ENCODE measurements at regions not wholly inside any gene's neighbourhood (a gene's known extent, or its start where the extent isn't known, plus 50 kb on each side); places are given as distances from the start of the nearest gene placed in this dataset.

GRCh38 chr14:58947814-58948445, 240.5 kb upstream of the DAAM1 start:
- 65 to 68% methylated on average over 4 of the region's 4 CpGs for WGBS, 2 donors
- ATAC-seq, result no peak
- DNase-seq, result no peak
- Histone ChIP-seq H3K4me1 (peaks cover 7% of the 10 kb centered on the region), H3K27me3 (no peaks in the 10 kb centered on the region), H3K36me3 (replicated peaks in 1 of 2; ENCODE audit: insufficient read depth in 1 of 2, low read depth in 2 of 2) (no peaks in the 10 kb centered on the region), H3K9me3 (no peaks in the 10 kb centered on the region), H3K27ac (no peak overlapping the region), H3K4me3 (no peak overlapping the region)
- no peak for TF ChIP-seq POLR2A (IDR thresholded peaks at IDR 0.05)
- no peak for TF ChIP-seq CTCF (IDR thresholded peaks at IDR 0.05)
- intact Hi-C loops (cut with DNase I), result no loop called here

DNA sequence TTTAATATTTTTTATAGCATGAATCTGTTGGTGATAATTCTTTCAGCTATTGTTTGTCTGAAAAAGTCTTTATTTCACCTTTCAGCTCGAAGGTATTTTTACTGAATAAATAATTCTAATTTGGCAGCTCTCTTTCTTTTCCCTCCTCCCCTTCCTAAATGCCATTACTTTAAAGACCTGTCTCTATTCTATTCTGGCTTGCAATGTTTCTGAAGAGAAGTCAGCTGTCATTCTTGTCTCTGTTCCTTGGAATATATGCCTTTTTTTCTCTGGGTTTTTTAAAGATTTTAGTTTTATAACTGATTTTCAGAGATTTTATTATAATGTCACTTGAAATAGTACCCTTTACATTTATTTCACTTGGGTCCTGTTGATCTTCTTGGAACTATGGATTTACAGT, 237.9 kb upstream of the DAAM1 start:
- no peak for ATAC-seq
- no peak for DNase-seq
- H3K9me3 ChIP-seq, result no peaks in the 10 kb centered on the region
- intact Hi-C loops (cut with DNase I), result no loop called here
- WGBS, 2 donors, result 36 to 43% methylated on average over 1 of the region's 1 CpG
- no peaks in the 10 kb centered on the region for H3K36me3 ChIP-seq (replicated peaks in 1 of 2; ENCODE audit: insufficient read depth in 1 of 2, low read depth in 2 of 2)
- H3K4me3 ChIP-seq, result no peak overlapping the region
- no peak overlapping the region for H3K27ac ChIP-seq
- no peaks in the 10 kb centered on the region for H3K27me3 ChIP-seq
- H3K4me1 ChIP-seq, result peaks cover 6% of the 10 kb centered on the region
- TF ChIP-seq CTCF (IDR thresholded peaks at IDR 0.05), result no peak
- TF ChIP-seq POLR2A (IDR thresholded peaks at IDR 0.05), result no peak

DNA sequence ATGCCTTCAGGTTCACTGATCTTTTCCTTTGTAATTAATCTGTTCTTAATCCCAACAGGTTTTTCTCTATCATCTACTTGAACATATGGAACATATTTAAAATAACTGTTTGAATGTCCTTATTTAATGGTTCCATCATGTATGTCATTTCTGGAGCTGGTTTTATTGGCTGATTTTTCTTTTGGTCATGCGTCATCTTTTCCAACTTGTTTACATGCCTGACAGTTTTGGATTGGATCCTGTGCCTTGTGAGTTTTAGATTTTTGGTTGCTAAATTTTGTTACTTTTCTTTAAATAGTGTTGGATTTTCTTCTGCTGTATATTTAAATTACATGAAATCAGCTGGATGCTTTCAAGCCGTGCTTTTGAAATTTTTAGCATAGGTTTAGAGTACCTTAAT, 237.3 kb upstream of the DAAM1 start:
- no peaks in the 10 kb centered on the region for H3K9me3 ChIP-seq
- no peak for DNase-seq
- no peaks in the 10 kb centered on the region for H3K36me3 ChIP-seq (replicated peaks in 1 of 2; ENCODE audit: insufficient read depth in 1 of 2, low read depth in 2 of 2)
- H3K4me1 ChIP-seq, result peaks cover 7% of the 10 kb centered on the region
- 75 to 92% methylated on average over 2 of the region's 2 CpGs for WGBS, 2 donors
- TF ChIP-seq CTCF (IDR thresholded peaks at IDR 0.05) (no peak), POLR2A (IDR thresholded peaks at IDR 0.05) (no peak)
- no peak overlapping the region for H3K27ac ChIP-seq
- no peak overlapping the region for H3K4me3 ChIP-seq
- ATAC-seq, result no peak
- H3K27me3 ChIP-seq, result no peaks in the 10 kb centered on the region
- intact Hi-C loops (cut with DNase I), result no loop called here

DNA sequence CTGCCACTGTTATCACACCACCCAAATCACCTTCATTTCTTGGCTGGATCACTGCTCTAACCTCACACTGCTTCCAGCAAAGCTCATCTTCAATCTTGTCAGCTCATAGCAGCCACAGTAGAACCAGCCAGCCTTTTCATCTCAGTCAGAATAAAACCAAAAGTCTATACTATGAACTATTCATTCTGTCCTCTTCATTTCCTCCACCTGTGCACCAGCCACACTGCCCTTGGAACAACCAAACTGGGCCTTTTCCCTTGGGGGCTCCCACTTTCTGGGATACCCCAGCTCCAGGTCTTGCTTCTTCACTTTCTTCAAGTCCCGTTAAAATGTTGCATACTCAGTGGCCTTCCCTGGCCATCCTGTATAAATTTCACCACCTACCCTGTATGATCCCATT, 234.4 kb upstream of the DAAM1 start:
- ATAC-seq (no peak), DNase-seq (no peak)
- Histone ChIP-seq H3K27me3 (no peaks in the 10 kb centered on the region), H3K9me3 (no peaks in the 10 kb centered on the region), H3K27ac (no peak overlapping the region), H3K4me1 (peaks cover 7% of the 10 kb centered on the region), H3K4me3 (no peak overlapping the region), H3K36me3 (replicated peaks in 1 of 2; ENCODE audit: insufficient read depth in 1 of 2, low read depth in 2 of 2) (no peaks in the 10 kb centered on the region)
- intact Hi-C loops (cut with DNase I), result no loop called here
- WGBS, 2 donors, result 75 to 97% methylated on average over 1 of the region's 1 CpG
- no peak for TF ChIP-seq CTCF (IDR thresholded peaks at IDR 0.05)
- TF ChIP-seq POLR2A (IDR thresholded peaks at IDR 0.05), result no peak
